GM18498 (cell line): ENCODE measurements at regions not wholly inside any gene's neighbourhood (a gene's known extent, or its start where the extent isn't known, plus 50 kb on each side); places are given as distances from the start of the nearest gene placed in this dataset.

Source experiments
- ATAC-seq: cut with Tn5 transposase; IDR thresholded peaks from one replicate; pipeline ENCODE4 v1.9.1; 2021; ENCODE audit warnings: mild to moderate bottlenecking, moderate library complexity; ENCODE audit not compliant: unreplicated experiment

DNA sequence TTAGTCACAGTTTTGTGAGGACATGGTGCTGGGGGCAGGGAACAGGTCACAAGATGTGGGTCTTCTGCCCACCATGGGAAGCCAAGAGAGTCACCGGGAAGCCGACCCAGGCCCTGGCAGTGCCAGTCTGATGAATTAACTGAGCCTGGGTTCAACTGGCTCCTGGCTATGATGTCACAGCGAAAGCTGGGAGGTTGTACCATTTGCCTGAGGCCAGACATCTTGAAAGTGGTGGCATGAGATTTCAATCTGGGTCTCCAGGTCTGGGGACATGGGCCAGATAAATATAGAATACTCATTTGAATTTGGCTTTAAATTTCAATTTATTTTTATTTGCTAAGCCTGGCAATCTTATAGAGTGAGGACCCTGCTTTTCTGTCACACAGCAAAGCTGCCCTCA lies 280.9 kb downstream of the NSG2 start:
- no peak for ATAC-seq

- ATAC-seq, result no peak
These were observed 281.9 kb downstream of the NSG2 start for GRCh38 chr5:174327317-174327864.

DNA sequence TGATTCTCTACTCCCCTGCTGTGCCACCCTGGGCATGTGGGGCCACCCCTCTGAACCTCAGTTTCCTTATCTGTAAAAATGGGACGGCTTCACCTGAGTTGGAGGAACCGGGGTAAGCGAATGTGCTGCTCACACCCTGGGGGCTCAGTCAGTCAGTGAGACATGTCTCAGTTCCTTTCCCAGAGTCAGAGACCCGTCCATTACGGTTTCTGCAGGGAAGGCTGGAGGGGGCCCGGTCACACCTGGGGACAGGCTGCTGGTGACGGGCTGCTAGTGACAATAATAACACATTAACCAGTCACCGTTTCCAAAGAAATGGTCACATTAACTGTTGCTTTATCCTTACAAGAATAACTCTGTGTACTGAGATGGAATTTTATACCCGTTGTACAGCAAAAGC lies 282.4 kb downstream of the NSG2 start:
- no peak for ATAC-seq

- ATAC-seq, result no peak
These were observed 283.3 kb downstream of the NSG2 start for GRCh38 chr5:174328631-174329299.

- ATAC-seq, result no peak
These were observed 284.2 kb downstream of the NSG2 start for GRCh38 chr5:174329738-174330137.

DNA sequence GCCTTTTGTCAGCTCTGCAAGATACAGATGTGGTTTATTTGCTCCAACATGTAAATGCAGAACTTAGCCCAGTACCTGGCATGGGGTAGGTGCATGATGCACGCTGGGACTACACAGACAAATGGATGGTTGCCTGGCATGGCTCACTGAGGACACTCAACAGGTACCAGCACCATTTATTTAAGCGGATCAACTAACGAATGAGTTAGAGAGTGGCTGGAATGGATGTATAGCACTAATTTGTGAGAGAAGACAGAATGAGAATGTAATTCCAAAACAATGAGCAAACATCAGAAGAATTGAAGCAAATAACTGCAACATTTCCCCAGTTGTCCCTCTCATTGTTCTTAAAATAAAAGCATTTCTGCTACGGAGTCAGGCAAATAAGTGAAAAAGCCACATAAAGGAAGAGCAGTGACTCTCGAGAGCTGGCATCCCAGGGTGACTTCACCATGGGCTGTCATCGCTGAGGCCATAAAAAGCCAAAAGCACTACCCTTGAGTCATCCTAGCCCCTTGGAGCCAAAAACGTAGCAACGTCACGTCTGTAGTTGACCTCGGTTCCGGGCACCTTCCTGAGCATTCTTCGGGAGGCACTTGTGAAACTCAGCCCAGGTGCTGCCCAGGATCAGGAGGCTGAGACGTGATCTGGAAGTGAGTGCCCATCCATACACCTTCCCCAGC lies 290.3 kb downstream of the NSG2 start:
- no peak for ATAC-seq

DNA sequence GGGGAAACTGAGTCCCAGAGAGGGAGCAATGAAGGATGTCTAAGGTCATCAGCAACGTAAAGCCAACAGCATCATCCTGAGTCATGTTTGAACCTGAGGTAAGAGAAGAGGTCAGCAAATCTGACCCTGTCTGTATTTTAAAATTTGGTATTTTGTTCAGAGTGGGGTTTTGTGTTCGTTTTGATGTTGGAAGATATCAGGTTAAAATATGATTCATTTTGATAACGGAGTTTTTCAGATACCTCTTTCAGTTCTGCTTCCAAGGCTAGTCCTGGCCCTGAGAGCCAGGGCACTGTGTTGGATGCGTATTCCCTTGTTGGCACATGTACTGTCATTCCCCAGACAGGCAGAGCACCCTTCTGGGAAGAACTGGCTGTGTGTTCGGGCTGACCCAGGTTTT lies 291.0 kb downstream of the NSG2 start:
- no peak for ATAC-seq

DNA sequence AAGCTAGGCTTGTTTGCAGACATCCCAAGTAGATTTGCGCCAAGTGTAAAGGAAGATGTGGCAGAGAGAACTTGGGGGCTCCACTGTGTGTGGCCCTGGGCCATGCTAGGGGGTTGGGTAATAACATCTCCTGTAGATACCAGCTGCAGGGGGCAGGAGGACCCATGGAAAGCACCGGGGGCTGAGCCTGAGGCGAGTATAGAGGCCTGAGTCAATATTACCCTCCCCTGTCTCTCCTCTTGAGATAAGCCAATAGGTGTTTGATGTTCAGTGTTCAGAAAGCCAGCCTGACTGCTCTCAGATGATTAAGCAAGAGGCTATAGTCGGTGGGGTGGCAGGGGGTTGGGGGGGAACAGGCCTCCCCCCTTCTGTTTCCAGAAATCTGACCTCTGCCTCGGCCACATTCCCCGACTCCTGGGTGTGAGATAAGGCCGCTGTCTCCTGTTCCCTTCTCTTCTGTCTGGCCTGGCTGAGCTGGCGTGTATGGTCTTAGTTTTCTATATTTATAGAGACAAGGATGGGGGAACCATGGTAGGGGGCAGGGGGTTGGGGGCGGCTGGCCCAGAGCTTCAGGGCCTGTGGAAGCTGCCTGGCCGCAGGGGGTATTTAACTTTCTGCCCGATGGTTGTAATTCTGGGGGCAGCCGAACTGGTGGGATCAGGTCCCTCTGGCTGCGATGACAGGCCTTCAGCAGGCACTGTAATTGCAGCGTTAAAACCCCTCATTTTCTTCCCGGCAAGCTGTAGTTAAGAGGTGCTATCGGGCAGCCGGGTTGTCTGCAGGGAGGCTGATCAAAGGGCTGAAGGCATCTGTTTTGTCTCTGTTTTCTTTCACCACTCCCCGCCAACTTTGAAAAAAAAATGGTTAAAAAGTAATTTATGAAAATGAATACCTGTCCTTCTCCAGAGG lies 292.0 kb downstream of the NSG2 start:
- no peak for ATAC-seq

DNA sequence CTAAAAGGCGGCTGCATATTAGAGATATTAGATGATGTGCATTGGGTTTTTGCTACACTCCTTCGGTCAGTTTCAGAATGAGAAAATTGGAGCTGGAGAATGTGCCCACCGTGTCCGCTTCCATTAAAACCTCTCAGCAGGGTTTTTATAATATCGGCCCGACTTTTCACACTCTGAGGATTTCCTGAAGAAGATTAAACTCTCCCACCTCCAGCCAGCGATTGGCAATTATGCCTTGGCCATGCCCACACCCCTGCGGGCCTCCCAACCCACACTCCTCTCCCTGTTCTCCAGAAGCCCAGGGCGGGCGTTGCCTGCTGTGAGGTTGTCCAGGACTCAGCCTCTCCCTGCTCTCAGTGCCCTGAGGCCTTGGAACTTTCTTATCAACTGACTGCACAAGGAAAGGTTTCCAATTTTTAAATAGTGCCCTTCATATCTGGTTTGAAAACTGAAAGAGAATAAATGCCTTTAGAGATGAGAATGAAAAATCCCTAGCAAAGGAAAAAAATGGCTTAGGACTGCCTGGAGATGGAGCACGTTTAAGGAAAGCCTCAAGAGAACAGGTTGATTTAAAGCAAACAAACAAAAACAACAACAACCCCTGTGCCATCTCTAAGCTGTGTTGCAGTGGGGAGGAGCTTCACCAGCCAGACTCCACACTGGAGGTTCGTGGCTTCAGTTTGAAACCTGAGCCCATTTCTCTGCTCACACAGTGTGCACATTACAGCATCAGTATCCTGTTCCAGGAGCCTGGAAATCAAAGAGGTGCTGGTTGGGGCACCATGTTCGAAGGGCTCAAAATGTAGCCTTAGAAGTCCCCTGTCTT lies 292.9 kb downstream of the NSG2 start:
- no peak for ATAC-seq

GRCh38 chr5:174339130-174339529 lies 293.6 kb downstream of the NSG2 start:
- ATAC-seq, result no peak

DNA sequence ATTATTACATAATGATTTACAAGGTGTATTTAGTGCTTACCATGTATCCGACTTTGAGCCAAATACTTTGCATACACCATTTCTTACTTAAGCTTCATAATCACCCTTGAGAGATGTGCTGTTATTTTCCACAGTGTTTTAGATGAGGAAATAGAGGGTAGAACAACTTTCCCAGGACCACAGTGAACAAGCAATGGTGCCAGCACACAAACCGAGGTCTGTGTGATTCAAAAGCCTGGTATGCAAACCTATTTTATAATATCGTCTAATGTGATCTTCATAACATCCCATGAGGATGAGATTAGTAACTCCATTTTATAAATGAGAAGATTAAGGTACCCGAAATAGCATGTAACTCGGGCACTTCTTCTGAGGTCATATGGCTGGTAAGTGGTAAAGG lies 294.7 kb downstream of the NSG2 start:
- no peak for ATAC-seq

- no peak for ATAC-seq
These were observed 297.2 kb downstream of the NSG2 start for GRCh38 chr5:174342696-174343095.

DNA sequence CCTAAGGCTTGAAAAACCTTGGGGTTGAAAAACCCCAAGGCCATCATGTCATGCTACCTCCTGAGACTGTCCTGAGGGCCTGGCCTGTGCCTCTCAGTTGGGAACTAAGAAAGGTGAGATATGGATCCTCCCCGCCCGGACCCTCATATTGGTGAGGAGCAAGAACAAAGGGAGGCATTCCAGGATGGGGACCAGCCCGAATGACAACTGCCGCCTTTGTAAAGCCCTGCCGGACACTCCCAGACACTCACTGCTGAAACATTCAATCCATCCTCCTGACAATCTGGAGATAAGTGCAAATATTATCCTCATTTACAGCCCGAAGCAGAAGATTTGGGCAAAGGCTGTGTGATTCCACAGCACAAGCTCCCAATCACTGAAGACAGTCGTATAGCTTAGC lies 298.3 kb downstream of the NSG2 start:
- ATAC-seq, result no peak

DNA sequence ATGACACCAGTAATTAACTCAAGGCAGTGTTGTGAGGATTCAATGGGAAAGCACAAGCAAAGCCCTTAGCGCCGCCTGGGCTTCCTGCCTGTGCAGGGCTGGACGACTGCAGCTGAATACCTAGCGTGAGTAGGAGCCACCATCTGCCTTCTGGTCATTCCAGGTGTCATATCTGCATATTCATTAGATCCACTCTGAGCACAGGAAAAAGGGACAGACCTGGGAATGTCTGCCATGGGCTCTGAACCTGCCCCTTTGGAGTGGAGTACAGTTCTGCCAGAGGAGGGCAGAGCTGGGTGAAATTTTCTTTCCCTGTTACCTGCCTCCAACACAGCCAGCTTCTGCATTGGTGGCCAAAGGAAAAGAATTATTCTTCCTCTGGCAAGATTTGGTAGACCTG lies 298.8 kb downstream of the NSG2 start:
- no peak for ATAC-seq

DNA sequence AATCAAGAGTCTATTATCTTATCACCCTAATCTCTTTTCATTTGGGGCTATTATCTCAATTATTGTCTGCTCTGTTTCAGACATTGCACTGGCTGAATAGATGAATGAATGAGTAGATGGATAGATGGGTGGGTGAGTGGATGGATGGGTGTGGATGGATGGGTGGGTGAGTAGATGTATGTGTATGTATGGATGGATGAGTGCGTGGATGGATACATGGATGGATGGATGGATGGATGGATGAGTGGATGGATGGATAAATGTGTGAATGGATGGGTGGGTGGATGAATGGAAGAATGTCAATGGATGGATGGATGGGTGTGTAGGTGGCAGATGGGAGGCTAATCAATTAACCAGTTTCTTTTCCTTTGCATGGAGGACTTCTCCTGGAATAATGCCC lies 301.7 kb downstream of the NSG2 start:
- ATAC-seq, result no peak

GRCh38 chr5:174348311-174348981 lies 302.9 kb downstream of the NSG2 start:
- no peak for ATAC-seq

- no peak for ATAC-seq
These were observed 307.2 kb downstream of the NSG2 start for GRCh38 chr5:174352681-174353080.

DNA sequence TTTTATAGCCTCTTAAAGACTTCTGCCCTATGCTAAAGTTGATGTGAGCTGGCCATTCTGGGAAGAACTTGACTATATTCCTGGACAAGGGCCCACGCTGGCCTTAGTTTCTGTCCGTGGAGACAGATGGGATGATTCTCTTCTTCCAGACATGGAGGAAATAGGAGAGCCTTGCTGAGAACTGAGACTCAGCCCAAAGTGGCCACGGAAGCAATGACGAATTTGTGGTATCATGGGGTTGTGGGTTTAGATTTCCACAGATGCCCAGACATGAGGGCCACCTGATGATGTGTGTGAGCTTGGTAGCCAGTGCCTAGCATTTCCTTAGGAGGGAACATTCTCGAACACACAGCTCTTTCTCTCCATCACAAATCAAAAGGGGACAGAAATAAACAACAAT lies 309.1 kb downstream of the NSG2 start:
- no peak for ATAC-seq

- ATAC-seq, result no peak
These were observed 309.7 kb downstream of the NSG2 start for GRCh38 chr5:174355208-174355612.

DNA sequence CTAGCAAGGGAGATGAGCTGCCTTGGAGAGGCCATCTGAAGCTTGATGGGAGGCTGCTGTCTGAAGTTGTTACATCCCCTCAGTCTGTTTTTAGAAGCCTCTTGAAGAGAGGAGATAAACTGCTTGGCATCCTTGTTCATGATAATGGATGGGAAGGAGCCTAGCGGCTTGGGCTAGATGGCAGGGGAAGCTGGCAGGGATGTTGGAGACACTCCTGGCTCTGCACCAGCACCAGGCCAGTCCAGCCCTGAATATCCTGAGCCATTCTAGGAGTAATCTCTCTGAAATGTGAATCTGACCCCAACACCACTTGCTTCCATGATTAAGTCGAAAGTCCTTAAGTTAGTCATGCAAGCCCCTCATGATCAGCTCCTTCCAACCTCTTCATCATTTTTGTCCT lies 310.5 kb downstream of the NSG2 start:
- ATAC-seq, result no peak
